HCEC 1CT (cell line): ENCODE measurements at regions not wholly inside any gene's neighbourhood (a gene's known extent, or its start where the extent isn't known, plus 50 kb on each side); places are given as distances from the start of the nearest gene placed in this dataset.
"Not testable (repeated sequence)": the region's sequence is repeated elsewhere in the genome, so short reads cannot be mapped to it uniquely, and the experiment has no call there.

Source experiments
- DNase-seq: peaks from one replicate; pipeline ENCODE4 v3.0.0-alpha.2; 2017

- DNase-seq: peak; percentile 82
These were observed 290.9 kb downstream of the CRPPA start for GRCh38 chr7:16130111-16131110.

- peak; percentile 92 for DNase-seq
These were observed 291.8 kb downstream of the CRPPA start for GRCh38 chr7:16129431-16130110.

- DNase-seq: no peak
These were observed 298.1 kb downstream of the CRPPA start for GRCh38 chr7:16123117-16123770.

GRCh38 chr7:16121876-16122390, 299.4 kb downstream of the CRPPA start:
- no peak for DNase-seq

GRCh38 chr7:16115374-16115773, 306.0 kb downstream of the CRPPA start:
- DNase-seq: no peak

GRCh38 chr7:16114633-16115032, 306.7 kb downstream of the CRPPA start:
- peak; percentile 63 for DNase-seq

GRCh38 chr7:16114071-16114470, 307.3 kb downstream of the CRPPA start:
- no peak for DNase-seq

- no peak for DNase-seq
These were observed 308.3 kb downstream of the CRPPA start for GRCh38 chr7:16113058-16113457.

- DNase-seq: no peak
These were observed 314.5 kb downstream of the CRPPA start for GRCh38 chr7:16106869-16107268.

GRCh38 chr7:16106300-16106699, 315.0 kb downstream of the CRPPA start:
- DNase-seq: no peak

GRCh38 chr7:16099302-16099849, 322.0 kb downstream of the CRPPA start:
- no peak for DNase-seq

GRCh38 chr7:16098585-16099179, 322.7 kb downstream of the CRPPA start:
- DNase-seq: peak; percentile 32

GRCh38 chr7:16098058-16098457, 323.3 kb downstream of the CRPPA start:
- DNase-seq: no peak

GRCh38 chr7:16095171-16095950, 326.0 kb downstream of the CRPPA start:
- no peak for DNase-seq

GRCh38 chr7:16094651-16095050, 326.7 kb downstream of the CRPPA start:
- DNase-seq: no peak

- DNase-seq: no peak
These were observed 328.6 kb downstream of the CRPPA start for GRCh38 chr7:16092711-16093110.

GRCh38 chr7:16091701-16092310, 329.5 kb downstream of the CRPPA start:
- DNase-seq: no peak

GRCh38 chr7:16089801-16090200, 331.5 kb downstream of the CRPPA start:
- no peak for DNase-seq

- no peak for DNase-seq
These were observed 332.1 kb downstream of the CRPPA start for GRCh38 chr7:16089191-16089590.

- DNase-seq: no peak
These were observed 334.6 kb downstream of the CRPPA start for GRCh38 chr7:16086743-16087142.

GRCh38 chr7:16085780-16086179, 335.6 kb downstream of the CRPPA start:
- not testable (repeated sequence) for DNase-seq
